PC-3 (cell line): ENCODE measurements at regions not wholly inside any gene's neighbourhood (a gene's known extent, or its start where the extent isn't known, plus 50 kb on each side); places are given as distances from the start of the nearest gene placed in this dataset.

Source experiments
- EZH2phosphoT487 ChIP-seq: fragments of 300-600 bp; sonication (generic); IDR thresholded peaks from 2 replicates; pipeline ENCODE4 v1.6.1; 2018; ENCODE audit warnings: mild to moderate bottlenecking, antibody characterized with exemption, low read length, borderline replicate concordance
- TF ChIP-seq, protein P1 (sequence below): fragments of 300-600 bp; sonication (generic); conservative IDR thresholded peaks from 2 replicates; pipeline ENCODE4 v1.5.1; 2017; ENCODE audit warnings: antibody characterized with exemption, low read depth, mild to moderate bottlenecking, low read length

GRCh38 chr5:159489779-159490178 lies 159.5 kb upstream of the IL12B start:
- TF ChIP-seq, protein P1, sequence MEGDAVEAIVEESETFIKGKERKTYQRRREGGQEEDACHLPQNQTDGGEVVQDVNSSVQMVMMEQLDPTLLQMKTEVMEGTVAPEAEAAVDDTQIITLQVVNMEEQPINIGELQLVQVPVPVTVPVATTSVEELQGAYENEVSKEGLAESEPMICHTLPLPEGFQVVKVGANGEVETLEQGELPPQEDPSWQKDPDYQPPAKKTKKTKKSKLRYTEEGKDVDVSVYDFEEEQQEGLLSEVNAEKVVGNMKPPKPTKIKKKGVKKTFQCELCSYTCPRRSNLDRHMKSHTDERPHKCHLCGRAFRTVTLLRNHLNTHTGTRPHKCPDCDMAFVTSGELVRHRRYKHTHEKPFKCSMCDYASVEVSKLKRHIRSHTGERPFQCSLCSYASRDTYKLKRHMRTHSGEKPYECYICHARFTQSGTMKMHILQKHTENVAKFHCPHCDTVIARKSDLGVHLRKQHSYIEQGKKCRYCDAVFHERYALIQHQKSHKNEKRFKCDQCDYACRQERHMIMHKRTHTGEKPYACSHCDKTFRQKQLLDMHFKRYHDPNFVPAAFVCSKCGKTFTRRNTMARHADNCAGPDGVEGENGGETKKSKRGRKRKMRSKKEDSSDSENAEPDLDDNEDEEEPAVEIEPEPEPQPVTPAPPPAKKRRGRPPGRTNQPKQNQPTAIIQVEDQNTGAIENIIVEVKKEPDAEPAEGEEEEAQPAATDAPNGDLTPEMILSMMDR = no peak
- TF ChIP-seq EZH2phosphoT487 = no peak
